HepG2 (cell line): ENCODE measurements at regions not wholly inside any gene's neighbourhood (a gene's known extent, or its start where the extent isn't known, plus 50 kb on each side); places are given as distances from the start of the nearest gene placed in this dataset.

ENCODE experiments used
- ATAC-seq: fragments of 200-7000 bp; cut with Tn5 transposase; 3 replicates; pipeline ENCODE4 v1.9.1; 2020; ENCODE audit warnings: mild to moderate bottlenecking, moderate library complexity
- BruUV-seq: library from RNA; stranded (reverse); fragments of 400-500 nt; replicated peaks from 2 replicates; lab custom pipeline; 2021; lab: Mats Ljungman, UMichigan
- CTCF ChIA-PET: fragments of 300-600 bp; formaldehyde crosslinking; extraction: SDS; loops from one replicate; lab custom pipeline; 2021; ENCODE audit warnings: low total read pairs, inconsistent platforms, low intra/inter-chr PET ratio; lab: Yijun Ruan, JAX
- POLR2A ChIA-PET: fragments of 350-600 bp; sonication (Branson Sonifier 250); formaldehyde crosslinking; loops from one replicate; lab custom pipeline; 2020; ENCODE audit warnings: antibody characterized with exemption, inconsistent platforms; lab: Yijun Ruan, JAX
- DNase-seq: peaks from one replicate; pipeline ENCODE4 v3.0.0-alpha.2; 2015; ENCODE audit warnings: low spot score
- FAIRE-seq: peaks from 3 replicates; lab custom pipeline; 2011; peaks lifted over from hg19 to GRCh38; lab: Jason Lieb, UNC
- H2AFZ ChIP-seq: one replicate; pipeline ENCODE4 v1.6.1; 2011; ENCODE audit warnings: low read length, inconsistent platforms
- H3K27ac ChIP-seq: fragments of 300-600 bp; 3 replicates; pipeline ENCODE4 v1.8.0; 2011; ENCODE audit warnings: mixed run types, mild to moderate bottlenecking, mixed read lengths, low read length, inconsistent platforms; ENCODE audit not compliant: insufficient read depth; ENCODE audit errors: extremely low read length
- H3K27me3 ChIP-seq, 2 experiments: fragments of 200-600 bp in 1 of 2; 2 replicates in 1 of 2; 3 replicates in 1 of 2; pipeline versions ENCODE4 v1.6.0 to v1.8.0; 2011; ENCODE audit warnings: low read length in 2 of 2, mild to moderate bottlenecking in 2 of 2, moderate library complexity in 2 of 2, inconsistent platforms in 1 of 2; ENCODE audit not compliant: insufficient read depth in 2 of 2, control insufficient read depth in 1 of 2
- H3K36me3 ChIP-seq, 2 experiments: fragments of 200-600 bp in 1 of 2; replicated peaks in 1 of 2; 2 replicates in 1 of 2; 3 replicates in 1 of 2; pipeline versions ENCODE4 v1.5.1 to v1.8.0; 2011; ENCODE audit warnings: low read length in 2 of 2, inconsistent platforms in 1 of 2; ENCODE audit not compliant: insufficient read depth in 2 of 2, control insufficient read depth in 1 of 2
- H3K4me1 ChIP-seq: 2 replicates; pipeline ENCODE4 v1.5.1; 2012; ENCODE audit warnings: low read length, inconsistent platforms; ENCODE audit not compliant: insufficient read depth
- H3K4me2 ChIP-seq: 2 replicates; pipeline ENCODE4 v1.6.0; 2011; ENCODE audit warnings: low read depth, low read length, inconsistent platforms
- H3K4me3 ChIP-seq, 3 experiments: fragments of 200-600 bp in 1 of 3; sonication (generic), shearing (Covaris generic) in 1 of 3; replicated peaks in 1 of 3; 2 replicates each; pipeline ENCODE4 v1.5.1; 2011 to 2016; ENCODE audit warnings: low read length in 3 of 3, inconsistent platforms in 2 of 3, low read depth in 2 of 3, mild to moderate bottlenecking in 2 of 3, control low read depth in 1 of 3, mixed read lengths in 1 of 3; ENCODE audit not compliant: insufficient read depth in 1 of 3
- H3K79me2 ChIP-seq: one replicate; pipeline ENCODE4 v1.6.1; 2011; ENCODE audit warnings: low read length, inconsistent platforms; ENCODE audit not compliant: insufficient read depth
- H3K9ac ChIP-seq: 2 replicates; pipeline ENCODE4 v1.6.0; 2011; ENCODE audit warnings: mild to moderate bottlenecking, low read depth, low read length, inconsistent platforms; ENCODE audit not compliant: insufficient read depth
- H3K9me3 ChIP-seq: 2 replicates; pipeline ENCODE4 v1.5.1; 2012; ENCODE audit warnings: mild to moderate bottlenecking, low read length
- H4K20me1 ChIP-seq: 2 replicates; pipeline ENCODE4 v1.6.0; 2011; ENCODE audit warnings: inconsistent platforms, mild to moderate bottlenecking, low read length, moderate library complexity; ENCODE audit not compliant: insufficient read depth
- ATF7 ChIP-seq, 2 experiments: fragments of 450-650 bp in 1 of 2; sonication (generic) in 1 of 2; formaldehyde crosslinking in 1 of 2; IDR thresholded peaks; 2 replicates each; pipeline versions ENCODE4 v1.4.0 to v1.6.1; 2016 to 2020; ENCODE audit warnings: antibody characterized with exemption in 1 of 2, mild to moderate bottlenecking in 1 of 2, missing genetic modification reagents in 1 of 2
- CAMTA2 ChIP-seq: sonication (generic); formaldehyde crosslinking; IDR thresholded peaks from 2 replicates; pipeline ENCODE4 v1.4.0; 2020; ENCODE audit warnings: mild to moderate bottlenecking, missing genetic modification reagents, borderline replicate concordance
- DZIP1 ChIP-seq: sonication (generic); formaldehyde crosslinking; IDR thresholded peaks from 2 replicates; pipeline ENCODE4 v1.5.0; 2020; ENCODE audit warnings: mild to moderate bottlenecking, missing genetic modification reagents
- EZH2 ChIP-seq: conservative IDR thresholded peaks from 2 replicates; pipeline ENCODE4 v1.6.1; 2012; ENCODE audit warnings: mild to moderate bottlenecking, low read depth, low read length, moderate library complexity
- IKZF1 ChIP-seq: fragments of 450-650 bp; IDR thresholded peaks from 2 replicates; pipeline ENCODE4 v1.7.1; 2016
- MTF2 ChIP-seq: sonication (generic); formaldehyde crosslinking; IDR thresholded peaks from 2 replicates; pipeline ENCODE4 v1.5.0; 2020; ENCODE audit warnings: missing genetic modification reagents, borderline replicate concordance
- ONECUT2 ChIP-seq: sonication (generic); formaldehyde crosslinking; IDR thresholded peaks from 2 replicates; pipeline ENCODE4 v1.4.0; 2020; ENCODE audit warnings: missing genetic modification reagents
- SNRNP70 ChIP-seq: fragments of 200-400 bp; formaldehyde crosslinking; IDR thresholded peaks from 2 replicates; pipeline ENCODE4 v1.6.1; 2017; ENCODE audit warnings: mild to moderate bottlenecking, low read depth, low read length, moderate library complexity
- ZFY ChIP-seq: sonication (generic); formaldehyde crosslinking; IDR thresholded peaks from 2 replicates; pipeline ENCODE4 v1.4.0; 2020; ENCODE audit warnings: missing genetic modification reagents
- WGBS: methylation state at CpG from one replicate; pipeline ENCODE4 v1.1.6; 2017; ENCODE audit warnings: low lambda C conversion rate; 5-methylcytosine and 5-hydroxymethylcytosine counted together
- in situ Hi-C: cut with HindIII; loops from 2 replicates; pipeline ENCODE4 v1.10.0; 2017; ENCODE audit warnings: low pct_unique_long_range_greater_than_20kb; ENCODE audit not compliant: extremely low pct_ligation_motif_present
- intact Hi-C: fragments of 100-400 bp; cut with micrococcal nuclease; formaldehyde crosslinking; loops from one replicate; pipeline ENCODE4 v1.10.0; 2022; ENCODE audit not compliant: unreplicated experiment
- TF ChIP-seq, protein P1 (sequence below): sonication (generic); formaldehyde crosslinking; IDR thresholded peaks from 2 replicates; pipeline ENCODE4 v1.5.1; 2020; ENCODE audit warnings: mild to moderate bottlenecking, missing genetic modification reagents, borderline replicate concordance

GRCh38 chr2:200102971-200103370 is 147.6 kb downstream of the MAIP1 start:
- FAIRE-seq = no peak
- BruUV-seq = no TSS peak
- Histone ChIP-seq H3K27ac (no peak overlapping the region), H3K4me3 (no peak overlapping the region), H3K4me1 (no peaks in the 10 kb centered on the region), H3K9me3 (no peaks in the 10 kb centered on the region), H3K9ac (no peak overlapping the region), H3K36me3 (no peaks in the 10 kb centered on the region), H2AFZ (no peak overlapping the region), H3K79me2 (no peaks in the 10 kb centered on the region), H4K20me1 (no peaks in the 10 kb centered on the region), H3K4me2 (no peak overlapping the region), H3K27me3 (no peaks in the 10 kb centered on the region; a peak in 1 of 5 replicates)
- 2% methylated on average over 1 of the region's 1 CpG for WGBS
- DNase-seq = no peak
- intact Hi-C loops (no loop called here), in situ Hi-C loops (no loop called here)
- no peak for TF ChIP-seq SNRNP70
- TF ChIP-seq ONECUT2 (CRISPR knock-in tag) = peak; percentile 37; the same call in 1 of the 2 replicates
- POLR2A ChIA-PET = no interaction called here
- ATAC-seq = no peak
- CTCF ChIA-PET = no interaction called here

GRCh38 chr2:200104015-200104414 is 148.6 kb downstream of the MAIP1 start:
- CTCF ChIA-PET = no interaction called here
- Histone ChIP-seq H3K79me2 (no peaks in the 10 kb centered on the region), H3K4me1 (no peaks in the 10 kb centered on the region), H2AFZ (no peak overlapping the region), H4K20me1 (no peaks in the 10 kb centered on the region), H3K4me3 (no peak overlapping the region), H3K4me2 (no peak overlapping the region), H3K9ac (no peak overlapping the region), H3K27ac (no peak overlapping the region), H3K9me3 (no peaks in the 10 kb centered on the region), H3K27me3 (no peaks in the 10 kb centered on the region; a peak in 1 of 5 replicates), H3K36me3 (no peaks in the 10 kb centered on the region)
- intact Hi-C loops (no loop called here), in situ Hi-C loops (no loop called here)
- no peak for FAIRE-seq
- no peak for DNase-seq
- 77% methylated on average over 1 of the region's 1 CpG for WGBS
- ATAC-seq = no peak
- POLR2A ChIA-PET = no interaction called here
- BruUV-seq = no TSS peak
- TF ChIP-seq, protein P1, sequence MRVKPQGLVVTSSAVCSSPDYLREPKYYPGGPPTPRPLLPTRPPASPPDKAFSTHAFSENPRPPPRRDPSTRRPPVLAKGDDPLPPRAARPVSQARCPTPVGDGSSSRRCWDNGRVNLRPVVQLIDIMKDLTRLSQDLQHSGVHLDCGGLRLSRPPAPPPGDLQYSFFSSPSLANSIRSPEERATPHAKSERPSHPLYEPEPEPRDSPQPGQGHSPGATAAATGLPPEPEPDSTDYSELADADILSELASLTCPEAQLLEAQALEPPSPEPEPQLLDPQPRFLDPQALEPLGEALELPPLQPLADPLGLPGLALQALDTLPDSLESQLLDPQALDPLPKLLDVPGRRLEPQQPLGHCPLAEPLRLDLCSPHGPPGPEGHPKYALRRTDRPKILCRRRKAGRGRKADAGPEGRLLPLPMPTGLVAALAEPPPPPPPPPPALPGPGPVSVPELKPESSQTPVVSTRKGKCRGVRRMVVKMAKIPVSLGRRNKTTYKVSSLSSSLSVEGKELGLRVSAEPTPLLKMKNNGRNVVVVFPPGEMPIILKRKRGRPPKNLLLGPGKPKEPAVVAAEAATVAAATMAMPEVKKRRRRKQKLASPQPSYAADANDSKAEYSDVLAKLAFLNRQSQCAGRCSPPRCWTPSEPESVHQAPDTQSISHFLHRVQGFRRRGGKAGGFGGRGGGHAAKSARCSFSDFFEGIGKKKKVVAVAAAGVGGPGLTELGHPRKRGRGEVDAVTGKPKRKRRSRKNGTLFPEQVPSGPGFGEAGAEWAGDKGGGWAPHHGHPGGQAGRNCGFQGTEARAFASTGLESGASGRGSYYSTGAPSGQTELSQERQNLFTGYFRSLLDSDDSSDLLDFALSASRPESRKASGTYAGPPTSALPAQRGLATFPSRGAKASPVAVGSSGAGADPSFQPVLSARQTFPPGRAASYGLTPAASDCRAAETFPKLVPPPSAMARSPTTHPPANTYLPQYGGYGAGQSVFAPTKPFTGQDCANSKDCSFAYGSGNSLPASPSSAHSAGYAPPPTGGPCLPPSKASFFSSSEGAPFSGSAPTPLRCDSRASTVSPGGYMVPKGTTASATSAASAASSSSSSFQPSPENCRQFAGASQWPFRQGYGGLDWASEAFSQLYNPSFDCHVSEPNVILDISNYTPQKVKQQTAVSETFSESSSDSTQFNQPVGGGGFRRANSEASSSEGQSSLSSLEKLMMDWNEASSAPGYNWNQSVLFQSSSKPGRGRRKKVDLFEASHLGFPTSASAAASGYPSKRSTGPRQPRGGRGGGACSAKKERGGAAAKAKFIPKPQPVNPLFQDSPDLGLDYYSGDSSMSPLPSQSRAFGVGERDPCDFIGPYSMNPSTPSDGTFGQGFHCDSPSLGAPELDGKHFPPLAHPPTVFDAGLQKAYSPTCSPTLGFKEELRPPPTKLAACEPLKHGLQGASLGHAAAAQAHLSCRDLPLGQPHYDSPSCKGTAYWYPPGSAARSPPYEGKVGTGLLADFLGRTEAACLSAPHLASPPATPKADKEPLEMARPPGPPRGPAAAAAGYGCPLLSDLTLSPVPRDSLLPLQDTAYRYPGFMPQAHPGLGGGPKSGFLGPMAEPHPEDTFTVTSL (CRISPR knock-in tag) = no peak
- TF ChIP-seq ZFY (CRISPR knock-in tag) (no peak), IKZF1 (no peak), CAMTA2 (no peak), DZIP1 (no peak), MTF2 (no peak), EZH2 (no peak), ATF7 (IDR thresholded peaks at IDR 0.05) (no peak), ATF7 (CRISPR knock-in tag; IDR thresholded peaks at IDR 0.05) (no peak)
